H1 (cell line): ENCODE measurements at regions not wholly inside any gene's neighbourhood (a gene's known extent, or its start where the extent isn't known, plus 50 kb on each side); places are given as distances from the start of the nearest gene placed in this dataset.

ENCODE experiments used
- EP300 ChIP-seq, 2 experiments: IDR thresholded peaks; 1 replicate in 1 of 2; 2 replicates in 1 of 2; pipeline ENCODE4 v1.6.1; 2011 to 2012; ENCODE audit warnings: low read depth in 2 of 2, low read length in 2 of 2, mild to moderate bottlenecking in 2 of 2, borderline replicate concordance in 1 of 2, inconsistent platforms in 1 of 2, moderate library complexity in 1 of 2
- JUND ChIP-seq: IDR thresholded peaks from 2 replicates; pipeline ENCODE4 v1.6.1; 2011; ENCODE audit warnings: mild to moderate bottlenecking, improper control_type of control experiment, low read length
- MAFK ChIP-seq: IDR thresholded peaks from 2 replicates; pipeline ENCODE4 v1.6.1; 2012; ENCODE audit warnings: low read depth, mild to moderate bottlenecking, improper control_type of control experiment, low read length
- RAD21 ChIP-seq, 2 experiments: IDR thresholded peaks in 1 of 2; conservative IDR thresholded peaks in 1 of 2; 2 replicates each; pipeline ENCODE4 v1.6.1; 2011; ENCODE audit warnings: low read depth in 2 of 2, low read length in 2 of 2, improper control_type of control experiment in 1 of 2, inconsistent platforms in 1 of 2, mild to moderate bottlenecking in 1 of 2, moderate library complexity in 1 of 2
- SIRT6 ChIP-seq: IDR thresholded peaks from one replicate; pipeline ENCODE4 v1.7.1; 2012; ENCODE audit warnings: low read length, inconsistent platforms
- USF2 ChIP-seq: IDR thresholded peaks from 2 replicates; pipeline ENCODE4 v1.6.1; 2011; ENCODE audit warnings: low read length, improper control_type of control experiment

GRCh38 chr6:11900662-11901598 is 111.2 kb upstream of the HIVEP1 start (continued):
- TF ChIP-seq USF2 (no peak), RAD21 (IDR thresholded peaks at IDR 0.05 in 1 of 2, conservative IDR thresholded peaks at IDR 0.05 in 1 of 2; ENCODE audit: low read depth in 2 of 2, low read length in 2 of 2) (peak in 1 of 2 experiments; percentile 14; a peak in 1 of 4 replicates), SIRT6 (no peak), MAFK (no peak), JUND (no peak), EP300 (IDR thresholded peaks at IDR 0.05; ENCODE audit: borderline replicate concordance in 1 of 2, low read depth in 2 of 2, low read length in 2 of 2) (no peak)
